Breast epithelium (tissue), 4 donors: ENCODE measurements at regions not wholly inside any gene's neighbourhood (a gene's known extent, or its start where the extent isn't known, plus 50 kb on each side); places are given as distances from the start of the nearest gene placed in this dataset.

Source experiments
- DNase-seq, 2 donors: peaks; one replicate each; pipeline ENCODE4 v3.0.0-alpha.2; 2019; ENCODE audit warnings: low spot score in 2 of 2
- H3K27ac ChIP-seq, 2 donors: fragments of 200-600 bp; sonication (generic) in 1 of 2; one replicate each; pipeline ENCODE4 v1.5.1; 2016 to 2019; ENCODE audit warnings: mild to moderate bottlenecking in 1 of 2
- H3K27me3 ChIP-seq, 2 donors: fragments of 200-600 bp; sonication (generic) in 1 of 2; one replicate each; pipeline versions ENCODE4 v1.5.1 to v1.6.0; 2017 to 2019; ENCODE audit warnings: control low read depth in 1 of 2, mild to moderate bottlenecking in 1 of 2
- H3K36me3 ChIP-seq: fragments of 200-600 bp; one replicate; pipeline ENCODE4 v1.5.1; 2019
- H3K4me1 ChIP-seq, 2 donors: fragments of 200-600 bp; sonication (generic); one replicate each; pipeline ENCODE4 v1.5.1; 2016 to 2019; ENCODE audit warnings: control low read depth in 1 of 2
- H3K4me3 ChIP-seq, 3 donors: fragments of 200-600 bp; sonication (generic); 1 replicate in 2 of 3; 2 replicates in 1 of 3; pipeline ENCODE4 v1.5.1; 2016 to 2019; ENCODE audit warnings: mild to moderate bottlenecking in 3 of 3, moderate library complexity in 2 of 3
- H3K9me3 ChIP-seq, 2 donors: fragments of 200-600 bp; sonication (generic) in 1 of 2; one replicate each; pipeline ENCODE4 v1.5.1; 2016 to 2019; ENCODE audit warnings: control low read depth in 1 of 2
- POLR2A ChIP-seq: fragments of 450-650 bp; IDR thresholded peaks from one replicate; pipeline ENCODE4 v1.6.1; 2016; ENCODE audit warnings: antibody characterized with exemption, mild to moderate bottlenecking, moderate library complexity
- POLR2AphosphoS5 ChIP-seq, 3 donors: sonication (generic); formaldehyde crosslinking; IDR thresholded peaks; one replicate each; pipeline ENCODE4 v1.6.1; 2017; ENCODE audit warnings: antibody characterized with exemption in 3 of 3
- intact Hi-C: fragments of 100-400 bp; cut with DNase I; formaldehyde crosslinking; loops from one replicate; pipeline ENCODE4 v1.15.1; 2023; ENCODE audit warnings: low total_unique reads
- TF ChIP-seq, protein P1 (sequence below), 3 donors: fragments of 450-650 bp; IDR thresholded peaks; one replicate each; pipeline ENCODE4 v1.5.1; 2016 to 2017; ENCODE audit warnings: antibody characterized with exemption in 3 of 3, mild to moderate bottlenecking in 3 of 3, moderate library complexity in 3 of 3

DNA sequence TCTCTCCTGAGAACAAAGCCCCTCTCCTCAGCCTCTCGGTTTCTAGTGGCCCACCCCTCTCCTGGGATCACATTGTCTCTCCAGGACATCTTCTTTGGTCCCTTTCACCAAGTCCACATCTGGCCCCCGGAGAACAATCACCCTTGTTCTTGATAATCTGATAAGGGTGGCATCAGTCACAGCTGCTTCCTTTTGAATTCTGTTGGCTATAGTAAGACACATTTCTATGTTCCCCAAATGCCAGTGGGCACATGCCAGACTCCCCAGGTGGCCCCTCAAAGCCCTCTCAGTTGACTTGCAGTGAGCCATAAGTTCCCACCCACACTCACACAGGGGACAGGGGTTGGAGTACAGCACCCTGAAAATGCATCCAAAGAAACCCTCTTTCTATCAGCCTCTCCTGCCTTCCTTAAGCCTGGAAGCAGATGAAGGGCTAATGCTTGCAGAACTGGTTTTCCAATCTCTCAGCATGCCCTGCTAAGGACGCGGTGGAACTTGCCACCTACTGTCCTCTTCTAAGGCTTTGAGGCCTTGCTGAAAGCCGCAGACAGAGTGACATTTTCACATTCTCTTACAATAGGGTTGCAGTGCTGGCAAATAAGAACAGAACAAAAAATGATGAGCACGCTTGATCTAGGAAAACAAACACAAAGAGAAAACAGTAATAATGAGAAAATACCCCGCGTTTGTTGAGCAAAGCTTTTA is 101.3 kb upstream of the SLCO3A1 start:
- H3K27ac ChIP-seq: peak overlapping the region in 1 of 2 donors; percentile 19
- TF ChIP-seq POLR2AphosphoS5 (IDR thresholded peaks at IDR 0.05) (no peak), POLR2A (no peak)
- TF ChIP-seq, protein P1, sequence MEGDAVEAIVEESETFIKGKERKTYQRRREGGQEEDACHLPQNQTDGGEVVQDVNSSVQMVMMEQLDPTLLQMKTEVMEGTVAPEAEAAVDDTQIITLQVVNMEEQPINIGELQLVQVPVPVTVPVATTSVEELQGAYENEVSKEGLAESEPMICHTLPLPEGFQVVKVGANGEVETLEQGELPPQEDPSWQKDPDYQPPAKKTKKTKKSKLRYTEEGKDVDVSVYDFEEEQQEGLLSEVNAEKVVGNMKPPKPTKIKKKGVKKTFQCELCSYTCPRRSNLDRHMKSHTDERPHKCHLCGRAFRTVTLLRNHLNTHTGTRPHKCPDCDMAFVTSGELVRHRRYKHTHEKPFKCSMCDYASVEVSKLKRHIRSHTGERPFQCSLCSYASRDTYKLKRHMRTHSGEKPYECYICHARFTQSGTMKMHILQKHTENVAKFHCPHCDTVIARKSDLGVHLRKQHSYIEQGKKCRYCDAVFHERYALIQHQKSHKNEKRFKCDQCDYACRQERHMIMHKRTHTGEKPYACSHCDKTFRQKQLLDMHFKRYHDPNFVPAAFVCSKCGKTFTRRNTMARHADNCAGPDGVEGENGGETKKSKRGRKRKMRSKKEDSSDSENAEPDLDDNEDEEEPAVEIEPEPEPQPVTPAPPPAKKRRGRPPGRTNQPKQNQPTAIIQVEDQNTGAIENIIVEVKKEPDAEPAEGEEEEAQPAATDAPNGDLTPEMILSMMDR (IDR thresholded peaks at IDR 0.05): no peak
- DNase-seq: no peak
- no peaks in the 10 kb centered on the region for H3K9me3 ChIP-seq
- no peaks in the 10 kb centered on the region for H3K36me3 ChIP-seq
- H3K27me3 ChIP-seq: no peaks in the 10 kb centered on the region
- no peak overlapping the region for H3K4me3 ChIP-seq
- H3K4me1 ChIP-seq: no peaks in the 10 kb centered on the region
- intact Hi-C loops: no loop called here

DNA sequence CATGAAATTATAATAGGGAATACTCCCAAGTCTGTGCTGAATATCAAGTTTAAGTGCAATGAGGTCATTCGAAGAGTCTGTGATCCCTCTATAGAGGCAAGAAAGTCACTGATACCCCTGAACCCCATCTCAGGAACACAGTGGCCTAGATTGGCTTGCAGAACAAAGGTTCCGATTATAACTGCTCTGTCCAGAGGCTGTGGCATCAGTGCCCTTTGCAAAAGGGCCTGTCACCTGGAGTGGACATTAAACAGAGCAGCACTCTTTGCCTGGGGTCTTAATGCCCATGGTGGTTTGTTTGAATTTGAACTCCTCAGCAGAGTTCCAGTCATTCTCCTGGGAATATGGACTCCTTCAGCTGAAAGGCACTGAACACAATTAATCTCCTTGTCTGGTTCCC is 93.9 kb upstream of the SLCO3A1 start:
- H3K36me3 ChIP-seq: no peaks in the 10 kb centered on the region
- H3K9me3 ChIP-seq: no peaks in the 10 kb centered on the region
- H3K27me3 ChIP-seq: no peaks in the 10 kb centered on the region
- H3K27ac ChIP-seq: no peak overlapping the region
- intact Hi-C loops: no loop called here
- no peak overlapping the region for H3K4me3 ChIP-seq
- DNase-seq: no peak
- no peaks in the 10 kb centered on the region for H3K4me1 ChIP-seq
- TF ChIP-seq POLR2AphosphoS5 (IDR thresholded peaks at IDR 0.05) (no peak), POLR2A (no peak)
- TF ChIP-seq, protein P1 (IDR thresholded peaks at IDR 0.05): no peak

DNA sequence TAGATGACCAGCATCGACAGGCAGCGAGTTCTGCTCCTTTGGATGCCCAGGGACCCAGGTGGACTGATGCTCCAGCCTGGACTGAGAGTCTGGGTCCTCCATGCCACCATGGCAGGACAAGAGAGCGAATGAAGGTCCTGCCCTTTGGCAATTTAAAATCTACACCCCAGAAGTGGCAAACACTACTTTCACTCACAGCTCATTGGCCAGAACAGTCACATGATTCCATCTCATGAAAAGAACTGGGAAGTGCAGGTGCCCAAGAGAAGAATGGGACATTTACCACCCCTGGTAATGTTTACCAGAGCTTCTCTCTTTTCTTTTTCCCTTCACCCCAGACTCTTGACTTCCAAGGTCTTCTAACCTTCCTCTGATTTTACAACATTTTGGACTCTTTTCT is 87.8 kb upstream of the SLCO3A1 start:
- H3K27ac ChIP-seq: no peak overlapping the region
- no peak for DNase-seq
- TF ChIP-seq, protein P1 (IDR thresholded peaks at IDR 0.05): no peak
- TF ChIP-seq POLR2AphosphoS5 (IDR thresholded peaks at IDR 0.05) (no peak), POLR2A (no peak)
- no peaks in the 10 kb centered on the region for H3K4me1 ChIP-seq
- intact Hi-C loops: no loop called here
- H3K9me3 ChIP-seq: no peaks in the 10 kb centered on the region
- no peak overlapping the region for H3K4me3 ChIP-seq
- H3K27me3 ChIP-seq: no peaks in the 10 kb centered on the region
- H3K36me3 ChIP-seq: no peaks in the 10 kb centered on the region

DNA sequence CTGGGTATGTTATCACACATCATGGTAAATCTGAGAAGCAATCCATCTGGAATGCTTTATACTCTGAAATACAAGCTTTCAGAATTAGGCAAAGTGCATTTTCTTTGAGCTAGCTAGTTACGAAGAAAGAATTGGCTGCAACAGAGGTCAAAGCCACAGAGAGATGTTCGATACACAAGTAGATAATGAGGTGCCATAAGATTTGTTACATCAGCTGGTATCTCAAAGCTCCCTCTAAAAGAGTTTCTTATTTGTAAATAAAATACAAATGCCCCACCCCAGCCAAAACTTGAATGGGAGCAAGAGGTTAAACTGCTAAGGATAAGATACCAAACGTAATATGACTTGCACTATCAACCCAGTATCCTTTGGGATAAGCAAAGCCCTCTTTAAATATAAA is 84.0 kb upstream of the SLCO3A1 start:
- no peaks in the 10 kb centered on the region for H3K4me1 ChIP-seq
- H3K4me3 ChIP-seq: no peak overlapping the region
- H3K27me3 ChIP-seq: no peaks in the 10 kb centered on the region
- no peaks in the 10 kb centered on the region for H3K9me3 ChIP-seq
- H3K36me3 ChIP-seq: no peaks in the 10 kb centered on the region
- no peak for DNase-seq
- intact Hi-C loops: no loop called here
- H3K27ac ChIP-seq: no peak overlapping the region
- TF ChIP-seq POLR2AphosphoS5 (IDR thresholded peaks at IDR 0.05): no peak
- no peak for TF ChIP-seq POLR2A
- TF ChIP-seq, protein P1 (IDR thresholded peaks at IDR 0.05): no peak

DNA sequence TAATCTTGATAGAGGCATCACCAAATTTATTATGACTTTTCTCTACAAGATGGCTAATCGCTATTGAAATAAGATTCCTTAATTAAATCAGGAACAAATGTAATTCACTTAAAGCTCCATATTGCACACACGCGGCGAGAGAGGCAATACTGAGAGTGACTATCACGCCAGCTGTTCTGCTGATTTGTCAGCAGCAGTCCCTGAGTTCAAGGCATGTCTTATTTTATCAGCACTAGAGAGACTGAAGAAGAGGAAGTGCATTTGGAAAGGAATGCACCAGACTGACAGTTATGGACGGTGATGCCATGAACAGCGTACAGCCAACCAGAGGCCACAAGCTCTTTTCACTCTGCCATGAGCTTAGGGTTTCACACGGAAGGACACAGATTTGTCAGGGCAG is 83.6 kb upstream of the SLCO3A1 start:
- Histone ChIP-seq H3K27me3 (no peaks in the 10 kb centered on the region), H3K36me3 (no peaks in the 10 kb centered on the region), H3K4me1 (no peaks in the 10 kb centered on the region), H3K27ac (no peak overlapping the region), H3K9me3 (no peaks in the 10 kb centered on the region), H3K4me3 (no peak overlapping the region)
- DNase-seq: no peak
- intact Hi-C loops: no loop called here
- TF ChIP-seq POLR2AphosphoS5 (IDR thresholded peaks at IDR 0.05): no peak
- TF ChIP-seq, protein P1 (IDR thresholded peaks at IDR 0.05): no peak
- TF ChIP-seq POLR2A: no peak
